ENCODE measurements at regions not wholly inside any gene's neighbourhood (a gene's known extent, or its start where the extent isn't known, plus 50 kb on each side); places are given as distances from the start of the nearest gene placed in this dataset.
"Not testable (repeated sequence)": the region's sequence is repeated elsewhere in the genome, so short reads cannot be mapped to it uniquely, and the experiment has no call there.

- no peak overlapping the region for H2BK12ac ChIP-seq (ENCODE audit: low read length)
- H3K4me1 ChIP-seq (ENCODE audit: control insufficient read depth in 2 of 2, insufficient read depth in 1 of 2, low read depth in 1 of 2, low read length in 2 of 2), result no peaks in the 10 kb centered on the region
- no peak overlapping the region for H3K23ac ChIP-seq (ENCODE audit: low read depth, low read length, poor library complexity)
- no peak overlapping the region for H3K9ac ChIP-seq (ENCODE audit: low read depth, low read length, poor library complexity)
- H3K4me2 ChIP-seq (ENCODE audit: insufficient read depth, low read length, poor library complexity, severe bottlenecking), result no peak overlapping the region
- no peak overlapping the region for H4K91ac ChIP-seq (ENCODE audit: low read depth, low read length, poor library complexity)
- no peak overlapping the region for H3K27ac ChIP-seq (replicated peaks; ENCODE audit: low read length)
- peaks cover 2 to 3% of the 10 kb centered on the region in 2 donors for H3K9me3 ChIP-seq (replicated peaks in 1 of 2; ENCODE audit: control insufficient read depth in 2 of 2, insufficient read depth in 1 of 2, low read depth in 1 of 2, low read length in 2 of 2)
- no peak overlapping the region for H2AFZ ChIP-seq (ENCODE audit: low read length)
- no peak for DNase-seq (ENCODE audit: low spot score)
- no peaks in the 10 kb centered on the region for H3K36me3 ChIP-seq (replicated peaks in 1 of 2; ENCODE audit: control insufficient read depth in 2 of 2, insufficient read depth in 2 of 2, low read length in 2 of 2)
- no peak overlapping the region for H3K4me3 ChIP-seq (ENCODE audit: low read length in 2 of 2)
- WGBS, 2 donors (ENCODE audit: extremely low coverage in 2 of 2, insufficient read length in 2 of 2, insufficient replicate concordance in 1 of 2), result no CpG with 5 or more reads among the region's 1 CpG
- no peak overlapping the region for H2AK5ac ChIP-seq (ENCODE audit: low read depth, low read length)
- H3K27me3 ChIP-seq (ENCODE audit: control insufficient read depth in 3 of 3, insufficient read depth in 3 of 3, low read depth in 1 of 3, low read length in 3 of 3), result no peaks in the 10 kb centered on the region
- H2BK5ac ChIP-seq (ENCODE audit: low read length), result no peak overlapping the region
- no peaks in the 10 kb centered on the region for H3K79me1 ChIP-seq (ENCODE audit: low read depth, low read length)
- H4K8ac ChIP-seq (ENCODE audit: low read depth, low read length), result no peak overlapping the region
- no peak overlapping the region for H3K14ac ChIP-seq (ENCODE audit: low read length)
- no peak overlapping the region for H2BK120ac ChIP-seq (ENCODE audit: low read depth, low read length)
- H2BK15ac ChIP-seq (ENCODE audit: low read length), result no peak overlapping the region
- H3K4ac ChIP-seq (ENCODE audit: low read length), result no peak overlapping the region
- H3K18ac ChIP-seq (ENCODE audit: low read length), result no peak overlapping the region
Measured at GRCh38 chr5:107736638-107737037, 65.9 kb upstream of the EFNA5 start.

GRCh38 chr5:107736089-107736488, 65.4 kb upstream of the EFNA5 start:
- not testable (repeated sequence) for H3K27ac ChIP-seq (replicated peaks; ENCODE audit: low read length); H3K9me3 ChIP-seq (replicated peaks in 1 of 2; ENCODE audit: control insufficient read depth in 2 of 2, insufficient read depth in 1 of 2, low read depth in 1 of 2, low read length in 2 of 2); H3K27me3 ChIP-seq (ENCODE audit: control insufficient read depth in 3 of 3, insufficient read depth in 3 of 3, low read depth in 1 of 3, low read length in 3 of 3); H4K8ac ChIP-seq (ENCODE audit: low read depth, low read length); H2BK5ac ChIP-seq (ENCODE audit: low read length); H3K4me1 ChIP-seq (ENCODE audit: control insufficient read depth in 2 of 2, insufficient read depth in 1 of 2, low read depth in 1 of 2, low read length in 2 of 2); H3K4ac ChIP-seq (ENCODE audit: low read length); H2BK12ac ChIP-seq (ENCODE audit: low read length); H3K23ac ChIP-seq (ENCODE audit: low read depth, low read length, poor library complexity); H3K36me3 ChIP-seq (replicated peaks in 1 of 2; ENCODE audit: control insufficient read depth in 2 of 2, insufficient read depth in 2 of 2, low read length in 2 of 2); H3K14ac ChIP-seq (ENCODE audit: low read length); H2BK15ac ChIP-seq (ENCODE audit: low read length); H3K4me3 ChIP-seq (ENCODE audit: low read length in 2 of 2); H3K9ac ChIP-seq (ENCODE audit: low read depth, low read length, poor library complexity); H2AK5ac ChIP-seq (ENCODE audit: low read depth, low read length); H2BK120ac ChIP-seq (ENCODE audit: low read depth, low read length); H3K79me1 ChIP-seq (ENCODE audit: low read depth, low read length); H4K91ac ChIP-seq (ENCODE audit: low read depth, low read length, poor library complexity); H3K4me2 ChIP-seq (ENCODE audit: insufficient read depth, low read length, poor library complexity, severe bottlenecking); H2AFZ ChIP-seq (ENCODE audit: low read length); H3K18ac ChIP-seq (ENCODE audit: low read length); DNase-seq (ENCODE audit: low spot score)
- WGBS, 2 donors (ENCODE audit: extremely low coverage in 2 of 2, insufficient read length in 2 of 2, insufficient replicate concordance in 1 of 2), result no CpG with 5 or more reads among the region's 2 CpGs

GRCh38 chr5:107735558-107735957, 64.8 kb upstream of the EFNA5 start:
- Histone ChIP-seq H3K36me3 (replicated peaks in 1 of 2; ENCODE audit: control insufficient read depth in 2 of 2, insufficient read depth in 2 of 2, low read length in 2 of 2) (no peaks in the 10 kb centered on the region), H3K9me3 (replicated peaks in 1 of 2; ENCODE audit: control insufficient read depth in 2 of 2, insufficient read depth in 1 of 2, low read depth in 1 of 2, low read length in 2 of 2) (no peaks in the 10 kb centered on the region), H3K4ac (ENCODE audit: low read length) (no peak overlapping the region), H3K79me1 (ENCODE audit: low read depth, low read length) (no peaks in the 10 kb centered on the region), H3K4me2 (ENCODE audit: insufficient read depth, low read length, poor library complexity, severe bottlenecking) (no peak overlapping the region), H2AFZ (ENCODE audit: low read length) (no peak overlapping the region), H2AK5ac (ENCODE audit: low read depth, low read length) (no peak overlapping the region), H2BK15ac (ENCODE audit: low read length) (no peak overlapping the region), H2BK5ac (ENCODE audit: low read length) (no peak overlapping the region), H3K18ac (ENCODE audit: low read length) (no peak overlapping the region), H4K91ac (ENCODE audit: low read depth, low read length, poor library complexity) (no peak overlapping the region), H3K23ac (ENCODE audit: low read depth, low read length, poor library complexity) (no peak overlapping the region), H4K8ac (ENCODE audit: low read depth, low read length) (no peak overlapping the region), H3K4me3 (ENCODE audit: low read length in 2 of 2) (no peak overlapping the region), H3K27ac (replicated peaks; ENCODE audit: low read length) (no peak overlapping the region), H2BK12ac (ENCODE audit: low read length) (no peak overlapping the region), H3K14ac (ENCODE audit: low read length) (no peak overlapping the region), H3K9ac (ENCODE audit: low read depth, low read length, poor library complexity) (no peak overlapping the region), H3K4me1 (ENCODE audit: control insufficient read depth in 2 of 2, insufficient read depth in 1 of 2, low read depth in 1 of 2, low read length in 2 of 2) (no peaks in the 10 kb centered on the region), H3K27me3 (ENCODE audit: control insufficient read depth in 3 of 3, insufficient read depth in 3 of 3, low read depth in 1 of 3, low read length in 3 of 3) (no peaks in the 10 kb centered on the region), H2BK120ac (ENCODE audit: low read depth, low read length) (no peak overlapping the region)
- no CpG with 5 or more reads among the region's 4 CpGs for WGBS, 2 donors (ENCODE audit: extremely low coverage in 2 of 2, insufficient read length in 2 of 2, insufficient replicate concordance in 1 of 2)
- no peak for DNase-seq (ENCODE audit: low spot score)

GRCh38 chr5:107726896-107727295, 56.2 kb upstream of the EFNA5 start:
- Histone ChIP-seq H3K36me3 (replicated peaks in 1 of 2; ENCODE audit: control insufficient read depth in 2 of 2, insufficient read depth in 2 of 2, low read length in 2 of 2) (peaks cover 0 to 3% of the 10 kb centered on the region in 2 donors), H3K4me3 (ENCODE audit: low read length in 2 of 2) (no peak overlapping the region), H4K8ac (ENCODE audit: low read depth, low read length) (no peak overlapping the region), H3K79me1 (ENCODE audit: low read depth, low read length) (no peaks in the 10 kb centered on the region), H4K91ac (ENCODE audit: low read depth, low read length, poor library complexity) (no peak overlapping the region), H3K14ac (ENCODE audit: low read length) (no peak overlapping the region), H2BK120ac (ENCODE audit: low read depth, low read length) (no peak overlapping the region), H3K27me3 (ENCODE audit: control insufficient read depth in 3 of 3, insufficient read depth in 3 of 3, low read depth in 1 of 3, low read length in 3 of 3) (no peaks in the 10 kb centered on the region), H3K9ac (ENCODE audit: low read depth, low read length, poor library complexity) (no peak overlapping the region), H2AK5ac (ENCODE audit: low read depth, low read length) (no peak overlapping the region), H2AFZ (ENCODE audit: low read length) (no peak overlapping the region), H3K27ac (replicated peaks; ENCODE audit: low read length) (no peak overlapping the region), H3K4me1 (ENCODE audit: control insufficient read depth in 2 of 2, insufficient read depth in 1 of 2, low read depth in 1 of 2, low read length in 2 of 2) (no peaks in the 10 kb centered on the region), H3K23ac (ENCODE audit: low read depth, low read length, poor library complexity) (no peak overlapping the region), H3K4ac (ENCODE audit: low read length) (no peak overlapping the region), H3K18ac (ENCODE audit: low read length) (no peak overlapping the region), H2BK5ac (ENCODE audit: low read length) (no peak overlapping the region), H2BK12ac (ENCODE audit: low read length) (no peak overlapping the region), H3K9me3 (replicated peaks in 1 of 2; ENCODE audit: control insufficient read depth in 2 of 2, insufficient read depth in 1 of 2, low read depth in 1 of 2, low read length in 2 of 2) (peaks cover 0 to 5% of the 10 kb centered on the region in 2 donors), H3K4me2 (ENCODE audit: insufficient read depth, low read length, poor library complexity, severe bottlenecking) (no peak overlapping the region), H2BK15ac (ENCODE audit: low read length) (no peak overlapping the region)
- DNase-seq (ENCODE audit: low spot score), result no peak
- no CpG with 5 or more reads among the region's 5 CpGs for WGBS, 2 donors (ENCODE audit: extremely low coverage in 2 of 2, insufficient read length in 2 of 2, insufficient replicate concordance in 1 of 2)
